SU-DHL-6 (cell line): ENCODE measurements at regions not wholly inside any gene's neighbourhood (a gene's known extent, or its start where the extent isn't known, plus 50 kb on each side); places are given as distances from the start of the nearest gene placed in this dataset.

Experiments
- H2AFZ ChIP-seq: fragments of 200-600 bp; sonication (generic); 2 replicates; pipeline ENCODE4 v1.6.1; 2014; ENCODE audit warnings: low read depth, mild to moderate bottlenecking, moderate library complexity, mixed read lengths, antibody characterized with exemption, low read length; ENCODE audit not compliant: severe bottlenecking
- H3F3A ChIP-seq: fragments of 200-600 bp; shearing (Covaris generic); 2 replicates; pipeline ENCODE4 v1.6.0; 2016; ENCODE audit warnings: antibody characterized with exemption, mild to moderate bottlenecking; ENCODE audit not compliant: insufficient read depth
- H3K27ac ChIP-seq: fragments of 200-600 bp; sonication (generic); 2 replicates; pipeline ENCODE4 v1.5.1; 2016; ENCODE audit warnings: low read depth, mild to moderate bottlenecking, low read length, moderate library complexity, mixed read lengths
- H3K27me3 ChIP-seq: fragments of 200-600 bp; sonication (generic), shearing (Covaris generic); 2 replicates; pipeline ENCODE4 v1.6.0; 2014; ENCODE audit warnings: mild to moderate bottlenecking, low read length
- H3K36me3 ChIP-seq: fragments of 200-600 bp; sonication (generic); 2 replicates; pipeline ENCODE4 v1.6.1; 2014; ENCODE audit warnings: mild to moderate bottlenecking, low read length, mixed read lengths
- H3K4me2 ChIP-seq: fragments of 300-600, 200-600 bp; shearing (Covaris generic), sonication (generic); 2 replicates; pipeline ENCODE4 v1.6.0; 2014; ENCODE audit warnings: low read length, low read depth, mild to moderate bottlenecking; ENCODE audit not compliant: poor library complexity, severe bottlenecking
- H3K4me3 ChIP-seq: fragments of 200-600 bp; sonication (generic); 2 replicates; pipeline ENCODE4 v1.5.1; 2014; ENCODE audit warnings: antibody characterized with exemption, low read length, mild to moderate bottlenecking, mixed read lengths; ENCODE audit not compliant: insufficient read depth, poor library complexity, severe bottlenecking
- H3K79me2 ChIP-seq: fragments of 200-600 bp; sonication (generic); 2 replicates; pipeline ENCODE4 v1.6.1; 2014; ENCODE audit warnings: mild to moderate bottlenecking, low read length, moderate library complexity; ENCODE audit not compliant: insufficient read depth
- H3K9ac ChIP-seq: fragments of 200-600 bp; sonication (generic); 2 replicates; pipeline ENCODE4 v1.7.0; 2014; ENCODE audit warnings: mild to moderate bottlenecking, low read length
- H3K9me2 ChIP-seq: fragments of 200-600 bp; sonication (generic); replicated peaks from 2 replicates; pipeline ENCODE4 v1.6.1; 2014; ENCODE audit warnings: low read length; ENCODE audit not compliant: insufficient read depth
- H3K9me3 ChIP-seq: fragments of 200-600 bp; sonication (generic); 2 replicates; pipeline ENCODE4 v1.6.1; 2014; ENCODE audit warnings: low read length, mixed read lengths; ENCODE audit not compliant: insufficient read depth
- H4K20me1 ChIP-seq: fragments of 200-600 bp; sonication (generic); 2 replicates; pipeline ENCODE4 v1.6.1; 2014; ENCODE audit warnings: low read depth, mild to moderate bottlenecking, antibody characterized with exemption, low read length, moderate library complexity, mixed read lengths
- EZH2phosphoT487 ChIP-seq: fragments of 200-600 bp; sonication (generic), shearing (Covaris generic); conservative IDR thresholded peaks from 2 replicates; pipeline ENCODE4 v1.6.1; 2018; ENCODE audit warnings: mild to moderate bottlenecking, antibody characterized with exemption, low read length, moderate library complexity, mixed read lengths
- TF ChIP-seq, protein P1 (sequence below): fragments of 200-600 bp; sonication (generic); IDR thresholded peaks from one replicate; pipeline ENCODE4 v1.5.1; 2017; ENCODE audit warnings: antibody characterized with exemption, mild to moderate bottlenecking, low read length, moderate library complexity; ENCODE audit not compliant: insufficient read depth, poor library complexity, severe bottlenecking

DNA sequence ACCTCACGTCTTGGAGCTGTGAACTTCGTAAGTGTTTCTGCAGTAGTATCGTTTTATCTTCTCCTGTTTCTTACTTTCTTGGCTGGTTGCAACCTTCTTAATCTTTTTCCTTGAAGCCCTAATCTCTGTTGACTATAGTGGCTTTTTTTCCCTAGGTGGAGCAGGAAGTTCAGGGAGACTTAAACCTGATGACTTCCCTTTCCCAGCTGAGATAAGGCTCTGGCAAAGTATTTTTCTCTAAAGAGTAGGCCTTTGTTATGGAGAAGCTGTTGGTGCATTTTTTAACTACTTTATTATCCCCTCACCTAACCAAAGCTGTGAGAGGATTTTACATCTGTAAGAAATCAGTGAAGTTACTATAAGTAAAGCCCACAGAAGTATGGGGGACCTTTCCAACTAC, 723.1 kb upstream of the RIOK2 start:
- TF ChIP-seq, protein P1, sequence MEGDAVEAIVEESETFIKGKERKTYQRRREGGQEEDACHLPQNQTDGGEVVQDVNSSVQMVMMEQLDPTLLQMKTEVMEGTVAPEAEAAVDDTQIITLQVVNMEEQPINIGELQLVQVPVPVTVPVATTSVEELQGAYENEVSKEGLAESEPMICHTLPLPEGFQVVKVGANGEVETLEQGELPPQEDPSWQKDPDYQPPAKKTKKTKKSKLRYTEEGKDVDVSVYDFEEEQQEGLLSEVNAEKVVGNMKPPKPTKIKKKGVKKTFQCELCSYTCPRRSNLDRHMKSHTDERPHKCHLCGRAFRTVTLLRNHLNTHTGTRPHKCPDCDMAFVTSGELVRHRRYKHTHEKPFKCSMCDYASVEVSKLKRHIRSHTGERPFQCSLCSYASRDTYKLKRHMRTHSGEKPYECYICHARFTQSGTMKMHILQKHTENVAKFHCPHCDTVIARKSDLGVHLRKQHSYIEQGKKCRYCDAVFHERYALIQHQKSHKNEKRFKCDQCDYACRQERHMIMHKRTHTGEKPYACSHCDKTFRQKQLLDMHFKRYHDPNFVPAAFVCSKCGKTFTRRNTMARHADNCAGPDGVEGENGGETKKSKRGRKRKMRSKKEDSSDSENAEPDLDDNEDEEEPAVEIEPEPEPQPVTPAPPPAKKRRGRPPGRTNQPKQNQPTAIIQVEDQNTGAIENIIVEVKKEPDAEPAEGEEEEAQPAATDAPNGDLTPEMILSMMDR = no peak
- no peak for TF ChIP-seq EZH2phosphoT487
- Histone ChIP-seq H3K27ac (no peak overlapping the region), H3K4me2 (no peak overlapping the region), H4K20me1 (no peaks in the 10 kb centered on the region), H3K9me3 (no peaks in the 10 kb centered on the region), H3K79me2 (no peaks in the 10 kb centered on the region), H3K4me3 (no peak overlapping the region), H3F3A (no peaks in the 10 kb centered on the region), H2AFZ (no peak overlapping the region), H3K9me2 (no peaks in the 10 kb centered on the region), H3K36me3 (no peaks in the 10 kb centered on the region), H3K9ac (no peak overlapping the region), H3K27me3 (no peaks in the 10 kb centered on the region)

DNA sequence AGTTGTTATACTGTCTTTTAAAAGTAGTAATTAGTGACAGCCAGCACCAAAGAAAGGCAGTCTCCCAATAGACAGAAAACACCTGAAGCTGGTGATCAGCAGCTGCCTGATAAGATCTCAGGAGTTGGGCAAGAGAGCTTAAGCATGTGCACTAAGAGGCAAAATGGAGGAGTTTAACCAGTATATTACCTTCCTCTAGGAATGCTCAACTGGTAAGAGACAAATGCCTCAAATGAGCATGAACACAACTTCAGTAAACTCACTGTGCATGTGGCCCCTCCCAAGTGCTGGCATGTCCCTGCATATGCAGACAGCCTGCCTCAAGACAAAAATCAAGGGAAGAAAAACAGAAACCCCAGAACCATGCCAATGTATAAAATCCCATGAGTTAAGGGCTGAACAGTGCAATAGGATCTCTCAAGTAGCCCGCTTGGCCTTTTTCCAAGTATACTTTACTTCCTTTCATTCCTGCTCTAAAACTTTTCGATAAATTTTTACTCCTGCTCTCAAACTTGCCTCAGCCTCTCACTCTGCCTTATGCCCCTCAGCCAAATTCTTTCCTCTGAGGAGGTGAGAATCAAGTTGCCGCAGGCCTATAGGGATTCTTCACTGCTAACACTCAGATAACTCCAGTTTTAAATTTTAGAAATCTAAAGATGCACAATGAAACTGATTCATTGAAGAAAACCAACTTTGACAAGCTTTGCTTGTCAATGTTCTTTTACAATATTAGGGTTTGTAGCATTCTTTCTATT, 724.8 kb upstream of the RIOK2 start:
- TF ChIP-seq, protein P1 = no peak
- no peak for TF ChIP-seq EZH2phosphoT487
- no peaks in the 10 kb centered on the region for H3K9me2 ChIP-seq
- H3K79me2 ChIP-seq = no peaks in the 10 kb centered on the region
- no peak overlapping the region for H3K4me2 ChIP-seq
- H2AFZ ChIP-seq = no peak overlapping the region
- H3K27ac ChIP-seq = no peak overlapping the region
- no peaks in the 10 kb centered on the region for H3K36me3 ChIP-seq
- no peak overlapping the region for H3K4me3 ChIP-seq
- no peaks in the 10 kb centered on the region for H3K9me3 ChIP-seq
- no peak overlapping the region for H3K9ac ChIP-seq
- no peaks in the 10 kb centered on the region for H4K20me1 ChIP-seq
- H3F3A ChIP-seq = no peaks in the 10 kb centered on the region
- H3K27me3 ChIP-seq = no peaks in the 10 kb centered on the region

DNA sequence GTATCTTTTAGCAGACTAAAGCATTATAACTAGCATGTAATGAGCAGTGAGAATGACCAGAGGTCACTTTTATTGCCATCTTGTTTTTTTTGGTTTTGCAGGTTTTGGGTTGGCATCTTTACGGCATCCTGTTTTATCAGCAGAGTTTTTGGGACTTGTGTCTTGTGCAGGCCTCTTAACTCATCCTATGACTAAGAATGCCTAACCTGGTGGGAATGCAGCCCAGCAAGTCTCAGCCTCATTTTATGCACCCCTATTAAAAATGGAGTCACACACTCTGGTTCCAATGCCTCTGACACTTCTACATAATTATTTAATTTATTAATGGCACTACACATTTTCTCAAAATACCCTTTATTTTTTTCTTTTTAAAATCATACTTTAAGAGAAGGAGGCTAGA, 726.5 kb upstream of the RIOK2 start:
- Histone ChIP-seq H4K20me1 (no peaks in the 10 kb centered on the region), H2AFZ (no peak overlapping the region), H3K27ac (no peak overlapping the region), H3K79me2 (no peaks in the 10 kb centered on the region), H3F3A (no peaks in the 10 kb centered on the region), H3K36me3 (no peaks in the 10 kb centered on the region), H3K9me2 (no peaks in the 10 kb centered on the region), H3K4me3 (no peak overlapping the region), H3K9ac (no peak overlapping the region), H3K9me3 (no peaks in the 10 kb centered on the region), H3K27me3 (no peaks in the 10 kb centered on the region), H3K4me2 (no peak overlapping the region)
- no peak for TF ChIP-seq EZH2phosphoT487

DNA sequence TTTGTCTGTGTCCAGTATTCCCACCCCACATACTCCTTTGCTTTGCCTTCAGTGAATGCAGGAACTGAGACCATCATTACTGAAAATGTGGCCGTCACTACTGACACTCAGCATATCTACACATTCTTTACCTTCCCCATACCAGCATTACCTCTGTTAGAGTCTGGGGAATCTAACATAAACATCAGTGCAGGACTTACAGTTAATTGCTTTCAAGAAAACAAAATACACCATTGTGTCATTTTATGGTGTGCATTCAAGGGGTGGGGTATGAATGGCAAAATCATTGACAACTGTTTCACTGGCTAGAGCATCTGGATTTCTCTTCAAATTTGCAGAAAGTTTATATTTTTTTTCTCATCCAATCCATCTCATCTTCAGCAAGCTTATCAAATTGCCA, 731.4 kb upstream of the RIOK2 start:
- no peak for TF ChIP-seq EZH2phosphoT487
- TF ChIP-seq, protein P1 = no peak
- Histone ChIP-seq H4K20me1 (no peaks in the 10 kb centered on the region), H3K79me2 (no peaks in the 10 kb centered on the region), H3K4me2 (no peak overlapping the region), H3F3A (no peaks in the 10 kb centered on the region), H3K9me2 (no peaks in the 10 kb centered on the region), H3K4me3 (no peak overlapping the region), H3K27me3 (no peaks in the 10 kb centered on the region), H2AFZ (no peak overlapping the region), H3K9ac (no peak overlapping the region), H3K9me3 (no peaks in the 10 kb centered on the region), H3K27ac (no peak overlapping the region), H3K36me3 (no peaks in the 10 kb centered on the region)
